ENCODE measurements at regions not wholly inside any gene's neighbourhood (a gene's known extent, or its start where the extent isn't known, plus 50 kb on each side); places are given as distances from the start of the nearest gene placed in this dataset.

- no peak for DNase-seq (ENCODE audit: extremely low read depth in 1 of 11, low read depth in 9 of 11, low spot score in 4 of 11)
These were observed 52.9 kb downstream of the ZBTB9 start for GRCh38 chr6:33507261-33507660.

- DNase-seq (ENCODE audit: extremely low read depth in 1 of 11, low read depth in 9 of 11, low spot score in 4 of 11): peak in 7 of 11 donors; percentile 20 to 40 (median 27)
These were observed 54.9 kb downstream of the ZBTB9 start for GRCh38 chr6:33508935-33509926.

DNA sequence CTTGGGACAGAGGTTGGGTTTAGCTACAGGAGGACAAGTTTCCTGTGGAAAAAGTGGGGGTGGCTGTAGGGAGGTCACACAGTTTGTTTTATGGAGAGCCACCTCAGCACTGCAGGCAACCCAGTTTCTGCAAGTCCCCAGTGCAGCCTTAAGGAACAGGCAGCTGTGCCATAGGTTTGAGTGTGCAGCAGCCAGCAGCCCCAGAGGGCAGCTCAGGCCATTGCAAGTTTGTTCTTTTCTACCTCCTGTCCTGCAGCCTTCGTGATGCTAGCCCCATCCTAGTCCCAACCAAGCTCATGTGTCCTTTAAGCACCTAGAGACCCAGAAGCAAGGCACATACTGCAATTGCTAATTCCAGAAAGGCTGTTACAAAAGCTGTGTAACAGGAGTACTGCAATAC is 58.8 kb downstream of the ZBTB9 start:
- DNase-seq (ENCODE audit: extremely low read depth in 1 of 11, low read depth in 9 of 11, low spot score in 4 of 11): no peak

DNA sequence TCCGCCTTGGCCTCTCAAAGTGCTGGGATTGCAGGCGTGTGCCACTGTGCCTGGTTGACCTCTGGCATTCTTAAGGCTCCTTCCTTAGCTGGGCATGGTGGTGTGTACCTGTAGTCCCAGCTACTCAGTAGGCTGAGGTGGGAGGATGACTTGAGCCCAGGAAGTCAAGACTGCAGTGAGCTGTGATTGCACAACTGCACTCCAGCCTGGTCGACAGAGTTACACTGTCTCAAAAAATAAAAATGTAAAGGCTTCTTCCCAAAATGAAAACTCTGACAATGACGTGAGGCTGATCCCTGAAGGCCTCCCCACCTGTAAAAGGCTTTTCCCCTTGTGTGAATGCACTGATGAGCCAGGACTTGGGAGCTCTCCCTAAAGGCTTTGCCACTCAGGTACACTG is 62.4 kb downstream of the ZBTB9 start:
- no peak for DNase-seq (ENCODE audit: extremely low read depth in 1 of 11, low read depth in 9 of 11, low spot score in 4 of 11)

DNA sequence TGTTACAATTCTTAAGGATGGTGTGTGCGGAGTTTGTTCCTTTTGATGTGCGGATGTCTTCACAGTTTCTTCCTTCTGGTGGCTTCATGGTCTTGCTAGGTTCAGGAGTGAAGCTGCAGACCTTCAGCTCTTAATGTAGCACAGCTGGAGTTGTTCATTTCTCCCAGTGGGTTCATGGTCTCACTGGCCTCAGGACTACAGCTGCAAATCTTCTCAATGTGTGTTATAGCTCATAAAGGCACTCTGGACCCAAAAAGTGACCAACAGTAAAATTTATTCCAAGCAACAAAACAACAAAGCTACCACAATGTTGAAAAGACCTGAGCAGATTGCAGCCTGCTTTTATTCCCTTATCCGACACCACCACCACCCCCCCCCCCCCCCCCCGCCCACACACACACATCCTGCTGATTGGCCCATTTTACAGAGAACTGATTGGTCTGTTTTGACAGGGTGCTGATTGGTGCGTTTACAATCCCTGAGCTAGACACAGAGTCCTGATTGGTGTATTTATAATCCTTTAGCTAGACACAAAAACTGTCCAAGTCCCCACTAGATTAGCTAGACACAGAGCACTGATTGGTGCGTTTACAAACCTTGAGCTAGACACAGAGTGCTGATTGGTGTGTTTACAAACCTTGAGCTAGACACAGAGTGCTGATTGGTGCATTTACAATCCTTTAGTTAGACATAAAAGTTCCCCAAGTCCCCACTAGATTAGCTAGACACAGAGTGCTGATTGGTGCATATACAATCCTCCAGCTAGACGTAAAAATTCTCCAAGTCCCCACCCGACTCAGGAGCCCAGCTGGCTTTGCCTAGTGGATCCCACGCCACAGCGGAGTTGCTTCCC is 59.2 kb downstream of the BAK1 start:
- peak in 7 of 11 donors; percentile 13 to 46 (median 29) for DNase-seq (ENCODE audit: extremely low read depth in 1 of 11, low read depth in 9 of 11, low spot score in 4 of 11)

GRCh38 chr6:33521489-33522091 is 58.5 kb downstream of the BAK1 start:
- no peak for DNase-seq (ENCODE audit: extremely low read depth in 1 of 11, low read depth in 9 of 11, low spot score in 4 of 11)
